Smooth muscle cell (in vitro differentiated cells): ENCODE measurements at regions not wholly inside any gene's neighbourhood (a gene's known extent, or its start where the extent isn't known, plus 50 kb on each side); places are given as distances from the start of the nearest gene placed in this dataset.

Experiments
- DNase-seq: peaks from one replicate; lab custom pipeline; 2025; ENCODE audit not compliant: unreplicated experiment; lab: John Stamatoyannopoulos, UW
- H2AFZ ChIP-seq: fragments of 200-600 bp; sonication (generic); 2 replicates; pipeline ENCODE4 v1.6.0; 2016; ENCODE audit warnings: antibody characterized with exemption, low read depth, mild to moderate bottlenecking
- H3F3A ChIP-seq: fragments of 200-600 bp; sonication (generic); 2 replicates; pipeline ENCODE4 v1.6.0; 2017; ENCODE audit warnings: antibody characterized with exemption, low read depth
- H3K27ac ChIP-seq: fragments of 200-600 bp; sonication (generic); 2 replicates; pipeline ENCODE4 v1.5.1; 2016; ENCODE audit warnings: low read depth, mild to moderate bottlenecking
- H3K27me3 ChIP-seq: fragments of 200-600 bp; sonication (generic); 2 replicates; pipeline ENCODE4 v1.6.1; 2016; ENCODE audit warnings: low read depth, mild to moderate bottlenecking
- H3K36me3 ChIP-seq: fragments of 200-600 bp; sonication (generic); 2 replicates; pipeline ENCODE4 v1.5.1; 2016; ENCODE audit warnings: low read depth
- H3K4me1 ChIP-seq: fragments of 200-600 bp; sonication (generic); 2 replicates; pipeline ENCODE4 v1.5.1; 2016; ENCODE audit warnings: low read depth
- H3K4me2 ChIP-seq: fragments of 200-600 bp; sonication (generic); 2 replicates; pipeline ENCODE4 v1.6.0; 2016; ENCODE audit warnings: mild to moderate bottlenecking
- H3K4me3 ChIP-seq: fragments of 200-600 bp; sonication (generic); 2 replicates; pipeline ENCODE4 v1.5.1; 2016; ENCODE audit warnings: mild to moderate bottlenecking
- H3K79me2 ChIP-seq: fragments of 200-600 bp; sonication (generic); 2 replicates; pipeline ENCODE4 v1.6.0; 2016; ENCODE audit warnings: low read depth, mild to moderate bottlenecking
- H3K9ac ChIP-seq: fragments of 200-600 bp; sonication (generic); 2 replicates; pipeline ENCODE4 v1.6.0; 2016; ENCODE audit warnings: low read depth
- H3K9me3 ChIP-seq: fragments of 200-600 bp; sonication (generic); replicated peaks from 2 replicates; pipeline ENCODE4 v1.5.1; 2016; ENCODE audit warnings: low read depth
- H4K20me1 ChIP-seq: fragments of 200-600 bp; sonication (generic); 2 replicates; pipeline ENCODE4 v1.6.0; 2016; ENCODE audit warnings: low read depth
- WGBS: methylation state at CpG from one replicate; pipeline ENCODE4 v1.1.7; 2016; ENCODE audit warnings: low lambda C conversion rate; 5-methylcytosine and 5-hydroxymethylcytosine counted together
- TF ChIP-seq, protein P1 (sequence below): fragments of 200-600 bp; sonication (generic); IDR thresholded peaks from 2 replicates; pipeline ENCODE4 v1.5.1; 2017; ENCODE audit warnings: borderline replicate concordance, mild to moderate bottlenecking, antibody characterized with exemption; ENCODE audit not compliant: insufficient read depth, poor library complexity, severe bottlenecking

DNA sequence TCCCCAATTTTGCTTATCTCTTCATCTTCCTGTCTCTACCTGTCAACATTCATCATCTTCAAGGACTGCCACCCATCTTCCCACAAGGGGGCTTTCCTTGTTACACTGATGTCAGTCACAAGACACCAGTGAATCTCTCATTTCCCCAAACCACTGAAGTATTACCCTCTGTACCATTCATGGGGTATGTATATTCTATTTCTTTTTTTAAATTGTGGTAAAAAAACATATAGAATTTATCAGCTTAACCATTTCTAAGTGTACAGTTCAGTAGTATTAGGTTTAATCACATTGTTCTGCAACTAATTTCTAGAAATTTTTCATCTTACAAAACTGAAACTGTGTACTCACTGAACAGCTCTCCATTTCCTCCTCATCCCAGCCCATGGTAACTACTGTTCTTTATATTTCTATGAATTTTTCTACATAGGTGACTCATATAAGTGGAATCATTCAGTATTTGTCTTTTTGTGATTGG, 98.6 kb downstream of the LARP7 start:
- Histone ChIP-seq H2AFZ (no peak overlapping the region), H3K9ac (no peak overlapping the region), H3K36me3 (no peaks in the 10 kb centered on the region), H3K4me2 (no peak overlapping the region), H3K79me2 (no peaks in the 10 kb centered on the region), H3K4me1 (no peaks in the 10 kb centered on the region), H3K4me3 (no peak overlapping the region), H3F3A (no peaks in the 10 kb centered on the region), H4K20me1 (no peaks in the 10 kb centered on the region), H3K27ac (no peak overlapping the region), H3K9me3 (no peaks in the 10 kb centered on the region), H3K27me3 (no peaks in the 10 kb centered on the region)
- no peak for DNase-seq
- TF ChIP-seq, protein P1, sequence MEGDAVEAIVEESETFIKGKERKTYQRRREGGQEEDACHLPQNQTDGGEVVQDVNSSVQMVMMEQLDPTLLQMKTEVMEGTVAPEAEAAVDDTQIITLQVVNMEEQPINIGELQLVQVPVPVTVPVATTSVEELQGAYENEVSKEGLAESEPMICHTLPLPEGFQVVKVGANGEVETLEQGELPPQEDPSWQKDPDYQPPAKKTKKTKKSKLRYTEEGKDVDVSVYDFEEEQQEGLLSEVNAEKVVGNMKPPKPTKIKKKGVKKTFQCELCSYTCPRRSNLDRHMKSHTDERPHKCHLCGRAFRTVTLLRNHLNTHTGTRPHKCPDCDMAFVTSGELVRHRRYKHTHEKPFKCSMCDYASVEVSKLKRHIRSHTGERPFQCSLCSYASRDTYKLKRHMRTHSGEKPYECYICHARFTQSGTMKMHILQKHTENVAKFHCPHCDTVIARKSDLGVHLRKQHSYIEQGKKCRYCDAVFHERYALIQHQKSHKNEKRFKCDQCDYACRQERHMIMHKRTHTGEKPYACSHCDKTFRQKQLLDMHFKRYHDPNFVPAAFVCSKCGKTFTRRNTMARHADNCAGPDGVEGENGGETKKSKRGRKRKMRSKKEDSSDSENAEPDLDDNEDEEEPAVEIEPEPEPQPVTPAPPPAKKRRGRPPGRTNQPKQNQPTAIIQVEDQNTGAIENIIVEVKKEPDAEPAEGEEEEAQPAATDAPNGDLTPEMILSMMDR: no peak

DNA sequence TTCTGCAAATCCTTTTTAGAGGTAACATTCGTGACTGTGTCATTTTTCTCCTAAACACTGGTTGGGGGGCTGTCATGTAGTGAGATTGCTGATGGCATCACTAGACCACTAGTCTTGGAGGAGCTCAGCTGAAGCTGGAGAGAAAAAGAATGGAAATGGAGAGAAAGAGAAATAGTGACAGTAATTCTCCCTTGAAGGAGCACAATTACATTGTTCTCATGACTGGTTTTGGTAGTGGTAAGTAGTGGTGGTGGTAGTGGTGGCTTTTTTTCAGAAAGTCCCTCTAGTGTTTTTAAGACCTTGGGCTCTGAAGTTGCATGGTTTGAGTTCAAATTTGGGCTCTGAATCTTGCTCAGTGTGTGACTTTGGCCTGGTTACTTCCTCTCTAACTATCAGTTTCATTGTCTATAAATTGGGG, 99.8 kb downstream of the LARP7 start:
- Histone ChIP-seq H3K27me3 (no peaks in the 10 kb centered on the region), H3K4me2 (no peak overlapping the region), H3K36me3 (no peaks in the 10 kb centered on the region), H4K20me1 (no peaks in the 10 kb centered on the region), H3K9ac (no peak overlapping the region), H3K4me3 (no peak overlapping the region), H3K27ac (no peak overlapping the region), H3K9me3 (no peaks in the 10 kb centered on the region), H3K4me1 (no peaks in the 10 kb centered on the region), H2AFZ (no peak overlapping the region), H3K79me2 (no peaks in the 10 kb centered on the region), H3F3A (no peaks in the 10 kb centered on the region)
- TF ChIP-seq, protein P1: no peak
- WGBS: 73% methylated on average over 1 of the region's 1 CpG
- DNase-seq: no peak

DNA sequence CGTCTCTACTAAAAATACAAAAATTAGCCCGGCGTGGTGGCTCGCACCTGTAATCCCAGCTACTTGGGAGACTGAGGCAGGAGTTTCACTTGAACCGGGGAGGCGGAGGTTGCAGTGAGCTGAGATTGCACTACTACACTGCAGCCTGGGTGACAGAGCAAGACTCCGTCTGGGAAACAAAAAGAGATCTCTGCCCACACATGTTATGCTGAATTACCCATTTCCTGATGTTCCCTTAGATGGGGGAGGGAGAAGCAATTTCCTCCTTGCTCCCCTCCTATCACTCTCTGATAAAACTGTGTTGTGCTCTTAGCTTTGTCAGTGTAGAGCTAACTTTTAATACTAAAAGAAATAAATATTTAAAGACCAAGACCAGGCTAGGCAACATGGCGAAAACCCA, 102.5 kb downstream of the LARP7 start:
- Histone ChIP-seq H3K79me2 (no peaks in the 10 kb centered on the region), H3K27me3 (no peaks in the 10 kb centered on the region), H3K9me3 (no peaks in the 10 kb centered on the region), H3K9ac (no peak overlapping the region), H3K27ac (no peak overlapping the region), H3F3A (no peaks in the 10 kb centered on the region), H3K36me3 (no peaks in the 10 kb centered on the region), H4K20me1 (no peaks in the 10 kb centered on the region), H3K4me1 (no peaks in the 10 kb centered on the region), H3K4me3 (no peak overlapping the region), H2AFZ (no peak overlapping the region), H3K4me2 (no peak overlapping the region)
- DNase-seq: no peak
- 85% methylated on average over 8 of the region's 8 CpGs for WGBS
- TF ChIP-seq, protein P1: no peak

DNA sequence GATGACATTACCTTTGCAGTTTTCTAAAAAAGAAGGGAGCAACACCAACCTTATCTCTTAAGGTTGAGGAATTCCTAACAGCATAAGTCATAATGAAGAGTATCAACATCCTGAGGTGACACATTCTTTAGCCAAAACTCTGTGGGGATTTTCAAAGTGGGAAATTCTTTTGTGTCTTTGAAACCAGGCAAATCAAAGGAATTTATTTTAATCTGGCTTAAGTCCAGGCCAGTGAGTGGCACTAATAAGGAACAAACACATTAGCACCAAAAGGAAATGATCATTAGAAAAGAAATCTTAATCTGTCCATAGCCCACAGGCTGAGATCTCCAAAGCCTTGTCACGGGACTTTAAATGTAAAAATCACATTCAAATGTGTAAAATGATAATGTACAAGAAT, 110.1 kb downstream of the LARP7 start:
- Histone ChIP-seq H3K4me2 (peak overlapping the region; percentile 3), H3K9me3 (no peaks in the 10 kb centered on the region), H4K20me1 (no peaks in the 10 kb centered on the region), H3K27me3 (no peaks in the 10 kb centered on the region), H3K36me3 (no peaks in the 10 kb centered on the region), H3K4me3 (no peak overlapping the region), H3F3A (no peaks in the 10 kb centered on the region), H3K9ac (no peak overlapping the region), H3K79me2 (no peaks in the 10 kb centered on the region), H3K4me1 (peaks cover 35% of the 10 kb centered on the region), H2AFZ (no peak overlapping the region), H3K27ac (no peak overlapping the region)
- no peak for DNase-seq
- TF ChIP-seq, protein P1: no peak
- 15% methylated on average over 1 of the region's 1 CpG for WGBS
